Endothelial cell of umbilical vein (primary cell): ENCODE measurements at regions not wholly inside any gene's neighbourhood (a gene's known extent, or its start where the extent isn't known, plus 50 kb on each side); places are given as distances from the start of the nearest gene placed in this dataset.

Experiments used
- EZH2 ChIP-seq: IDR thresholded peaks from 2 replicates; pipeline ENCODE4 v1.6.1; 2012; ENCODE audit warnings: borderline replicate concordance, low read depth, mild to moderate bottlenecking, moderate library complexity, low read length, inconsistent platforms; ENCODE audit not compliant: severe bottlenecking
- FOS ChIP-seq: IDR thresholded peaks from 2 replicates; pipeline ENCODE4 v1.6.1; 2011; ENCODE audit warnings: mild to moderate bottlenecking, low read length, moderate library complexity, borderline replicate concordance; ENCODE audit not compliant: insufficient read depth
- MAX ChIP-seq: IDR thresholded peaks from 2 replicates; pipeline ENCODE4 v1.6.1; 2011; ENCODE audit not compliant: insufficient read depth, insufficient read length
- POLR2A ChIP-seq: IDR thresholded peaks from 2 replicates; pipeline ENCODE4 v1.6.1; 2012; ENCODE audit warnings: low read depth, mild to moderate bottlenecking, control low read depth, low read length
- POLR2AphosphoS5 ChIP-seq: IDR thresholded peaks from 2 replicates; pipeline ENCODE4 v1.6.1; 2012; ENCODE audit warnings: low read depth, mild to moderate bottlenecking, control low read depth, low read length, moderate library complexity; ENCODE audit not compliant: insufficient read depth
- TF ChIP-seq, protein P1 (sequence below), 2 donors: IDR thresholded peaks; 1 replicate in 1 of 2; 2 replicates in 1 of 2; pipeline ENCODE4 v1.5.1; 2011; ENCODE audit warnings: low read length in 2 of 2, mild to moderate bottlenecking in 2 of 2, moderate library complexity in 2 of 2, control low read depth in 1 of 2, inconsistent platforms in 1 of 2, low read depth in 1 of 2; ENCODE audit not compliant: insufficient read depth in 1 of 2; ENCODE audit errors: extremely low read depth in 1 of 2

- no peak for TF ChIP-seq POLR2A
- TF ChIP-seq, protein P1, sequence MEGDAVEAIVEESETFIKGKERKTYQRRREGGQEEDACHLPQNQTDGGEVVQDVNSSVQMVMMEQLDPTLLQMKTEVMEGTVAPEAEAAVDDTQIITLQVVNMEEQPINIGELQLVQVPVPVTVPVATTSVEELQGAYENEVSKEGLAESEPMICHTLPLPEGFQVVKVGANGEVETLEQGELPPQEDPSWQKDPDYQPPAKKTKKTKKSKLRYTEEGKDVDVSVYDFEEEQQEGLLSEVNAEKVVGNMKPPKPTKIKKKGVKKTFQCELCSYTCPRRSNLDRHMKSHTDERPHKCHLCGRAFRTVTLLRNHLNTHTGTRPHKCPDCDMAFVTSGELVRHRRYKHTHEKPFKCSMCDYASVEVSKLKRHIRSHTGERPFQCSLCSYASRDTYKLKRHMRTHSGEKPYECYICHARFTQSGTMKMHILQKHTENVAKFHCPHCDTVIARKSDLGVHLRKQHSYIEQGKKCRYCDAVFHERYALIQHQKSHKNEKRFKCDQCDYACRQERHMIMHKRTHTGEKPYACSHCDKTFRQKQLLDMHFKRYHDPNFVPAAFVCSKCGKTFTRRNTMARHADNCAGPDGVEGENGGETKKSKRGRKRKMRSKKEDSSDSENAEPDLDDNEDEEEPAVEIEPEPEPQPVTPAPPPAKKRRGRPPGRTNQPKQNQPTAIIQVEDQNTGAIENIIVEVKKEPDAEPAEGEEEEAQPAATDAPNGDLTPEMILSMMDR (IDR thresholded peaks at IDR 0.05; ENCODE audit: extremely low read depth in 1 of 2, insufficient read depth in 1 of 2, low read depth in 1 of 2, low read length in 2 of 2), result no peak
- TF ChIP-seq FOS, result no peak
- TF ChIP-seq MAX, result no peak
- no peak for TF ChIP-seq POLR2AphosphoS5
- no peak for TF ChIP-seq EZH2
These were observed 82.4 kb upstream of the FAM9C start for GRCh38 chrX:13126775-13127174.
